K562 (cell line): ENCODE measurements at regions not wholly inside any gene's neighbourhood (a gene's known extent, or its start where the extent isn't known, plus 50 kb on each side); places are given as distances from the start of the nearest gene placed in this dataset.

Experiments used
- ATAC-seq: fragments of 200-7000 bp; cut with Tn5 transposase; 3 replicates; pipeline ENCODE4 v1.9.1; 2020; ENCODE audit warnings: moderate library complexity
- BruUV-seq: library from RNA; stranded (reverse); fragments of 400-500 nt; replicated peaks from 2 replicates; lab custom pipeline; 2021; lab: Mats Ljungman, UMichigan
- CTCF ChIA-PET: fragments of 300-600 bp; formaldehyde crosslinking; extraction: SDS; loops from one replicate; lab custom pipeline; 2021; ENCODE audit warnings: low intra/inter-chr PET ratio; lab: Yijun Ruan, JAX
- POLR2A ChIA-PET: fragments of 300-600, 350-650 bp; sonication (Branson Sonifier 250); formaldehyde crosslinking; extraction: SDS; loops from one replicate; lab custom pipeline; 2021; ENCODE audit warnings: antibody characterized with exemption, inconsistent platforms; lab: Yijun Ruan, JAX
- DNase-seq, 4 experiments: peaks; one replicate each; pipeline versions ENCODE4 v3.0.0 to v3.0.0-alpha.2; 2011 to 2018; ENCODE audit warnings: low spot score in 3 of 4, mixed read lengths in 3 of 4; ENCODE audit errors: extremely low read depth in 1 of 4
- FAIRE-seq: peaks from 2 replicates; lab custom pipeline; 2011; peaks lifted over from hg19 to GRCh38; lab: Jason Lieb, UNC
- H2AFZ ChIP-seq: 2 replicates; pipeline ENCODE4 v1.6.0; 2011; ENCODE audit warnings: low read depth, low read length, control low read depth, inconsistent platforms
- H3K27ac ChIP-seq: fragments of 200-600 bp; 3 replicates; pipeline ENCODE4 v1.8.0; 2011; ENCODE audit warnings: low read depth, mild to moderate bottlenecking, control low read depth, inconsistent platforms, low read length, moderate library complexity, mixed read lengths; ENCODE audit errors: extremely low read depth
- H3K27me3 ChIP-seq, 2 experiments: fragments of 300-600 bp in 1 of 2; 2 replicates in 1 of 2; 3 replicates in 1 of 2; pipeline versions ENCODE4 v1.6.0 to v1.8.0; 2011; ENCODE audit warnings: inconsistent platforms in 2 of 2, low read length in 2 of 2, mild to moderate bottlenecking in 1 of 2, mixed read lengths in 1 of 2, moderate library complexity in 1 of 2; ENCODE audit not compliant: control insufficient read depth in 2 of 2, insufficient read depth in 2 of 2
- H3K36me3 ChIP-seq: fragments of 300-600 bp; 3 replicates; pipeline ENCODE4 v1.8.0; 2011; ENCODE audit warnings: mild to moderate bottlenecking, low read length, inconsistent platforms; ENCODE audit not compliant: control insufficient read depth, insufficient read depth
- H3K4me1 ChIP-seq, 2 experiments: fragments of 200-600 bp in 1 of 2; replicated peaks in 1 of 2; 2 replicates in 1 of 2; 3 replicates in 1 of 2; pipeline versions ENCODE4 v1.5.1 to v1.8.0; 2011; ENCODE audit warnings: inconsistent platforms in 2 of 2, low read length in 2 of 2, mild to moderate bottlenecking in 1 of 2, mixed read lengths in 1 of 2, moderate library complexity in 1 of 2; ENCODE audit not compliant: control insufficient read depth in 2 of 2, insufficient read depth in 2 of 2
- H3K4me2 ChIP-seq: 2 replicates; pipeline ENCODE4 v1.6.1; 2011; ENCODE audit warnings: low read length, control low read depth, inconsistent platforms, mixed read lengths; ENCODE audit not compliant: insufficient read depth
- H3K4me3 ChIP-seq: fragments of 200-600 bp; sonication (generic), shearing (Covaris generic); 2 replicates; pipeline ENCODE4 v1.5.1; 2016; ENCODE audit warnings: control low read depth, inconsistent platforms
- H3K79me2 ChIP-seq: fragments of 200-600 bp; 3 replicates; pipeline ENCODE4 v1.8.0; 2011; ENCODE audit warnings: low read length, inconsistent platforms; ENCODE audit not compliant: control insufficient read depth, insufficient read depth
- H3K9ac ChIP-seq, 2 experiments: 2 replicates each; pipeline versions ENCODE4 v1.6.0 to v1.6.1; 2011; ENCODE audit warnings: low read depth in 2 of 2, low read length in 2 of 2, control low read depth in 1 of 2, inconsistent platforms in 1 of 2, mild to moderate bottlenecking in 1 of 2, mixed read lengths in 1 of 2; ENCODE audit not compliant: insufficient read depth in 1 of 2
- H3K9me1 ChIP-seq: one replicate; pipeline ENCODE4 v1.6.0; 2011; ENCODE audit warnings: inconsistent platforms, mild to moderate bottlenecking, low read length, moderate library complexity; ENCODE audit not compliant: control insufficient read depth, insufficient read depth
- H3K9me3 ChIP-seq: replicated peaks from 2 replicates; pipeline ENCODE4 v1.5.1; 2011; ENCODE audit warnings: low read depth, low read length, inconsistent platforms; ENCODE audit not compliant: control insufficient read depth, insufficient read depth
- H4K20me1 ChIP-seq: replicated peaks from 2 replicates; pipeline ENCODE4 v1.6.1; 2011; ENCODE audit warnings: low read length, inconsistent platforms, mixed read lengths; ENCODE audit not compliant: control insufficient read depth, insufficient read depth
- CBFB ChIP-seq: sonication (generic); formaldehyde crosslinking; IDR thresholded peaks from 2 replicates; pipeline ENCODE4 v1.4.0; 2020; ENCODE audit warnings: mild to moderate bottlenecking, missing genetic modification reagents
- CREBBP ChIP-seq: IDR thresholded peaks from one replicate; pipeline ENCODE4 v1.6.1; 2012; ENCODE audit warnings: low read depth, mild to moderate bottlenecking, control low read depth, inconsistent platforms, low read length
- CTBP1 ChIP-seq: fragments of 450-650 bp; IDR thresholded peaks from 2 replicates; pipeline ENCODE4 v1.6.1; 2016; ENCODE audit warnings: borderline replicate concordance
- ESRRB ChIP-seq: fragments of 250-450 bp; sonication (Bioruptor Pico); IDR thresholded peaks from 2 replicates; pipeline ENCODE4 v1.5.0; 2020; ENCODE audit warnings: mild to moderate bottlenecking, moderate library complexity, borderline replicate concordance
- FUS ChIP-seq: fragments of 200-400 bp; formaldehyde crosslinking; optimal IDR thresholded peaks from 2 replicates; pipeline ENCODE3; 2017; ENCODE audit warnings: low read depth, low read length
- GTF2E2 ChIP-seq: fragments of 200-800 bp; sonication (Bioruptor generic); IDR thresholded peaks from 2 replicates; pipeline ENCODE4 v1.6.1; 2016; ENCODE audit warnings: missing genetic modification characterization, missing compliant biosample characterization
- GTF2F1 ChIP-seq: IDR thresholded peaks from 2 replicates; pipeline ENCODE4 v1.6.1; 2011; ENCODE audit warnings: low read depth, low read length, improper control_type of control experiment
- HSF4 ChIP-seq: fragments of 250-450 bp; sonication (Bioruptor Pico); IDR thresholded peaks from 2 replicates; pipeline ENCODE4 v2.1.2; 2022; ENCODE audit warnings: mild to moderate bottlenecking, moderate library complexity, borderline replicate concordance
- ILF3 ChIP-seq: fragments of 450-650 bp; IDR thresholded peaks from 2 replicates; pipeline ENCODE4 v1.6.1; 2018; ENCODE audit warnings: antibody characterized with exemption, mild to moderate bottlenecking, moderate library complexity, borderline replicate concordance
- IRF2 ChIP-seq: sonication (generic); formaldehyde crosslinking; IDR thresholded peaks from 2 replicates; pipeline ENCODE4 v1.8.1; 2022; ENCODE audit warnings: mild to moderate bottlenecking, missing genetic modification reagents
- IRF9 ChIP-seq: fragments of 450-650 bp; IDR thresholded peaks from 2 replicates; pipeline ENCODE4 v1.6.1; 2016; ENCODE audit warnings: missing biosample characterization, missing genetic modification characterization
- KLF16 ChIP-seq: IDR thresholded peaks from 2 replicates; pipeline ENCODE4 v1.6.1; 2016; ENCODE audit warnings: antibody characterized with exemption
- MXI1 ChIP-seq: IDR thresholded peaks from 2 replicates; pipeline ENCODE4 v1.6.1; 2011; ENCODE audit warnings: low read depth, mild to moderate bottlenecking, improper control_type of control experiment, low read length
- MYC ChIP-seq, 2 experiments: fragments of 250-450 bp in 1 of 2; sonication (Bioruptor Pico) in 1 of 2; IDR thresholded peaks; 2 replicates each; pipeline versions ENCODE4 v1.5.1 to v1.6.1; 2012 to 2021; ENCODE audit warnings: low read depth in 2 of 2, borderline replicate concordance in 1 of 2, improper control_type of control experiment in 1 of 2, low read length in 1 of 2, mild to moderate bottlenecking in 1 of 2, moderate library complexity in 1 of 2
- PHF20 ChIP-seq: fragments of 450-650 bp; IDR thresholded peaks from 2 replicates; pipeline ENCODE4 v1.6.1; 2018; ENCODE audit not compliant: partially characterized antibody
- RB1 ChIP-seq: fragments of 450-650 bp; IDR thresholded peaks from 2 replicates; pipeline ENCODE4 v1.6.1; 2017; ENCODE audit warnings: low read depth, mild to moderate bottlenecking
- SMAD4 ChIP-seq: fragments of 250-450 bp; sonication (Bioruptor Pico); conservative IDR thresholded peaks from 2 replicates; pipeline ENCODE4 v1.8.0; 2021; ENCODE audit warnings: inconsistent platforms, mild to moderate bottlenecking, moderate library complexity
- TAF15 ChIP-seq: fragments of 200-400 bp; formaldehyde crosslinking; IDR thresholded peaks from 2 replicates; pipeline ENCODE4 v1.6.1; 2017; ENCODE audit warnings: mild to moderate bottlenecking, low read depth, low read length, moderate library complexity
- TSC22D4 ChIP-seq: fragments of 450-650 bp; IDR thresholded peaks from 2 replicates; pipeline ENCODE4 v1.6.1; 2016; ENCODE audit warnings: missing genetic modification characterization, missing biosample characterization, control low read depth
- XRCC5 ChIP-seq: fragments of 200-400 bp; formaldehyde crosslinking; IDR thresholded peaks from 2 replicates; pipeline ENCODE4 v1.6.1; 2017; ENCODE audit warnings: low read depth, mild to moderate bottlenecking, low read length
- ZNF263 ChIP-seq: sonication (generic); formaldehyde crosslinking; IDR thresholded peaks from 2 replicates; pipeline ENCODE4 v1.8.0; 2022; ENCODE audit warnings: mild to moderate bottlenecking, missing genetic modification reagents, borderline replicate concordance
- WGBS: fragments of 100-300 bp; shearing (Covaris generic); methylation state at CpG from one replicate; pipeline ENCODE4 v1.1.6; 2016; ENCODE audit warnings: low coverage, mixed read lengths; ENCODE audit not compliant: insufficient coverage; ENCODE audit errors: missing lambda C conversion rate; 5-methylcytosine and 5-hydroxymethylcytosine counted together
- in situ Hi-C: fragments of 300-500 bp; cut with MboI; formaldehyde crosslinking; loops from 4 replicates; pipeline ENCODE4 v1.15.0; 2018; ENCODE audit warnings: inconsistent platforms, mixed read lengths
- intact Hi-C: fragments of 100-400 bp; cut with micrococcal nuclease; formaldehyde crosslinking; loops from 2 replicates; pipeline ENCODE4 v1.14.2; 2022

- TF ChIP-seq CTBP1 (0 out of 2 replicates have a peak, but pooled peaks have one; percentile 19), RB1 (peak; percentile 33; the same call in 1 of the 2 replicates), MYC (IDR thresholded peaks at IDR 0.05; ENCODE audit: low read depth, low read length) (0 out of 2 replicates have a peak, but pooled peaks have one; percentile 19), MYC (CRISPR knock-in tag; IDR thresholded peaks at IDR 0.05; ENCODE audit: borderline replicate concordance, low read depth) (no peak), KLF16 (0 out of 2 replicates have a peak, but pooled peaks have one; percentile 14), IRF2 (CRISPR knock-in tag) (no peak), SMAD4 (CRISPR knock-in tag) (0 out of 2 replicates have a peak, but pooled peaks have one; percentile 12)
Observed at GRCh38 chr2:12416600-12416999, 300.1 kb upstream of the TRIB2 start (continued).

DNA sequence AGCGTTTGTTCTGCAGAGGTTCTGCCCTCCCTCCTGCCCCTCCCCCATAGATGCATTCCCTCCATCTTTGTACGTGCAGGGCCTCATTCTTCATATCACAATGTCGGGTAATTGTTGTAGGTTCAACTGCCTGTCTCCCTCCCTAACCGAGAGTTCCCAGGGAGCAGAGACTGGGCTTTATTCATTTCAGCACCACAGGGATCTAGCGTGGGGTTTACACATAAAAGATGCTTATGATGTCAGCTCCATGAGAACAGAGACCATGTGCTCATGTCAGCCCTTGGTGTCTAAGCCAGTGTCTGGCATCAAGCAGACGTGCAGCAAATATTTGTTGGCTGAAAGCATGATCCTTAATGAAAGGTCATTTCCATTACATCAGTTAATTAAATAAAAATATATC lies 298.9 kb upstream of the TRIB2 start:
- no peak for FAIRE-seq
- H3K9ac ChIP-seq = no peak overlapping the region
- no peak overlapping the region for H3K4me3 ChIP-seq
- H2AFZ ChIP-seq = no peak overlapping the region
- POLR2A ChIA-PET = no interaction called here
- no TSS peak for BruUV-seq
- no peak overlapping the region for H3K27ac ChIP-seq
- DNase-seq = no peak
- TF ChIP-seq TAF15 (no peak), HSF4 (CRISPR knock-in tag) (no peak), FUS (no peak), MXI1 (no peak), ZNF263 (CRISPR knock-in tag) (no peak), CREBBP (no peak), ILF3 (no peak), IRF9 (tag) (no peak), GTF2E2 (no peak), TSC22D4 (tag) (no peak), ESRRB (CRISPR knock-in tag) (no peak), XRCC5 (no peak), GTF2F1 (no peak), PHF20 (no peak), CBFB (no peak)
- ATAC-seq = no peak
- no peaks in the 10 kb centered on the region for H3K9me1 ChIP-seq
- H3K9me3 ChIP-seq = no peaks in the 10 kb centered on the region
- H4K20me1 ChIP-seq = no peaks in the 10 kb centered on the region
- H3K79me2 ChIP-seq = no peaks in the 10 kb centered on the region
- peaks cover 0 to 5% of the 10 kb centered on the region in 2 experiments; a peak in 2 of 5 replicates for H3K4me1 ChIP-seq
- intact Hi-C loops (loop anchor here (5.0 kb wide), 1 partner anchor 590 kb away; no protein-coding TSS in a partner anchor), in situ Hi-C loops (loop anchor here (5.0 kb wide), 1 partner anchor 300 kb away; the partner anchor contains the start of gene TRIB2)
- no peak overlapping the region for H3K4me2 ChIP-seq
- 87% methylated on average over 6 of the region's 6 CpGs for WGBS
- CTCF ChIA-PET = no interaction called here
- peaks cover 5% of the 10 kb centered on the region; the same call in 1 of the 3 replicates for H3K36me3 ChIP-seq
- H3K27me3 ChIP-seq = no peaks in the 10 kb centered on the region
